Muscle layer of duodenum (tissue), 2 donors: ENCODE measurements at regions not wholly inside any gene's neighbourhood (a gene's known extent, or its start where the extent isn't known, plus 50 kb on each side); places are given as distances from the start of the nearest gene placed in this dataset.

Experiments used
- H3K27ac ChIP-seq: one replicate; pipeline ENCODE4 v1.7.0; 2013; ENCODE audit warnings: mild to moderate bottlenecking, low read length
- H3K27me3 ChIP-seq: one replicate; pipeline ENCODE4 v1.7.0; 2013; ENCODE audit warnings: low read depth, mild to moderate bottlenecking, control low read depth, low read length
- H3K36me3 ChIP-seq, 2 donors: one replicate each; pipeline ENCODE4 v1.7.0; 2013; ENCODE audit warnings: low read length in 2 of 2, control low read depth in 1 of 2, mild to moderate bottlenecking in 1 of 2; ENCODE audit not compliant: insufficient read depth in 2 of 2, control insufficient read depth in 1 of 2
- H3K4me1 ChIP-seq, 2 donors: one replicate each; pipeline ENCODE4 v1.7.0; 2013; ENCODE audit warnings: low read length in 2 of 2, mild to moderate bottlenecking in 2 of 2, control low read depth in 1 of 2, moderate library complexity in 1 of 2; ENCODE audit not compliant: insufficient read depth in 2 of 2, control insufficient read depth in 1 of 2
- H3K4me3 ChIP-seq, 2 donors: one replicate each; pipeline ENCODE4 v1.7.0; 2013; ENCODE audit warnings: low read length in 2 of 2, low read depth in 1 of 2, mild to moderate bottlenecking in 1 of 2
- H3K9me3 ChIP-seq, 2 donors: one replicate each; pipeline ENCODE4 v1.7.0; 2013; ENCODE audit warnings: low read length in 2 of 2, control low read depth in 1 of 2, mild to moderate bottlenecking in 1 of 2; ENCODE audit not compliant: control insufficient read depth in 1 of 2
- donor health status: healthy.

GRCh38 chr12:84537666-84538065, 374.9 kb downstream of the SLC6A15 start:
- no peaks in the 10 kb centered on the region for H3K36me3 ChIP-seq
- no peak overlapping the region for H3K27ac ChIP-seq
- H3K4me1 ChIP-seq, result no peaks in the 10 kb centered on the region

GRCh38 chr12:84512751-84513150, 399.8 kb downstream of the SLC6A15 start:
- H3K4me3 ChIP-seq, result no peak overlapping the region
- no peaks in the 10 kb centered on the region for H3K27me3 ChIP-seq
- H3K36me3 ChIP-seq, result no peaks in the 10 kb centered on the region
- no peaks in the 10 kb centered on the region for H3K9me3 ChIP-seq
- H3K27ac ChIP-seq, result no peak overlapping the region
- H3K4me1 ChIP-seq, result peaks cover 0 to 16% of the 10 kb centered on the region in 2 donors

More at GRCh38 chr12:84537666-84538065, 374.9 kb downstream of the SLC6A15 start:
- H3K9me3 ChIP-seq, result no peaks in the 10 kb centered on the region
- no peaks in the 10 kb centered on the region for H3K27me3 ChIP-seq
- no peak overlapping the region for H3K4me3 ChIP-seq

- Histone ChIP-seq H3K27me3 (no peaks in the 10 kb centered on the region), H3K4me1 (peaks cover 0 to 21% of the 10 kb centered on the region in 2 donors), H3K4me3 (no peak overlapping the region), H3K27ac (no peak overlapping the region), H3K9me3 (no peaks in the 10 kb centered on the region), H3K36me3 (no peaks in the 10 kb centered on the region)
Measured at GRCh38 chr12:84508851-84509260, 403.7 kb downstream of the SLC6A15 start.

GRCh38 chr12:84507956-84508850, 404.4 kb downstream of the SLC6A15 start:
- Histone ChIP-seq H3K4me3 (no peak overlapping the region), H3K9me3 (no peaks in the 10 kb centered on the region), H3K4me1 (peaks cover 0 to 21% of the 10 kb centered on the region in 2 donors), H3K27me3 (no peaks in the 10 kb centered on the region), H3K27ac (no peak overlapping the region), H3K36me3 (no peaks in the 10 kb centered on the region)

GRCh38 chr12:84506282-84506681, 406.3 kb downstream of the SLC6A15 start:
- Histone ChIP-seq H3K27ac (no peak overlapping the region), H3K9me3 (no peaks in the 10 kb centered on the region), H3K4me3 (no peak overlapping the region), H3K4me1 (peaks cover 0 to 21% of the 10 kb centered on the region in 2 donors), H3K27me3 (no peaks in the 10 kb centered on the region), H3K36me3 (no peaks in the 10 kb centered on the region)

- Histone ChIP-seq H3K27ac (no peak overlapping the region), H3K9me3 (no peaks in the 10 kb centered on the region), H3K27me3 (no peaks in the 10 kb centered on the region), H3K36me3 (no peaks in the 10 kb centered on the region), H3K4me1 (peaks cover 0 to 9% of the 10 kb centered on the region in 2 donors), H3K4me3 (no peak overlapping the region)
Measured at GRCh38 chr12:84502907-84503787, 409.5 kb downstream of the SLC6A15 start.

- H3K9me3 ChIP-seq, result no peaks in the 10 kb centered on the region
- H3K4me3 ChIP-seq, result no peak overlapping the region
- H3K27me3 ChIP-seq, result no peaks in the 10 kb centered on the region
- H3K4me1 ChIP-seq, result peaks cover 0 to under 1% of the 10 kb centered on the region in 2 donors
- no peak overlapping the region for H3K27ac ChIP-seq
- H3K36me3 ChIP-seq, result no peaks in the 10 kb centered on the region
Measured at GRCh38 chr12:84502180-84502860, 410.3 kb downstream of the SLC6A15 start.

GRCh38 chr12:84497819-84498218, 414.8 kb downstream of the SLC6A15 start:
- Histone ChIP-seq H3K9me3 (no peaks in the 10 kb centered on the region), H3K27ac (no peak overlapping the region), H3K4me3 (no peak overlapping the region), H3K4me1 (no peaks in the 10 kb centered on the region), H3K36me3 (no peaks in the 10 kb centered on the region), H3K27me3 (no peaks in the 10 kb centered on the region)

- H3K27me3 ChIP-seq, result no peaks in the 10 kb centered on the region
- H3K27ac ChIP-seq, result no peak overlapping the region
- H3K4me1 ChIP-seq, result no peaks in the 10 kb centered on the region
Measured at GRCh38 chr12:84495711-84496110, 416.9 kb downstream of the SLC6A15 start.

GRCh38 chr12:84492351-84492883, 420.2 kb downstream of the SLC6A15 start:
- Histone ChIP-seq H3K4me1 (no peaks in the 10 kb centered on the region), H3K27me3 (no peaks in the 10 kb centered on the region), H3K9me3 (no peaks in the 10 kb centered on the region)

More at GRCh38 chr12:84495711-84496110, 416.9 kb downstream of the SLC6A15 start:
- no peak overlapping the region for H3K4me3 ChIP-seq
- H3K9me3 ChIP-seq, result no peaks in the 10 kb centered on the region
- no peaks in the 10 kb centered on the region for H3K36me3 ChIP-seq

More at GRCh38 chr12:84492351-84492883, 420.2 kb downstream of the SLC6A15 start:
- no peaks in the 10 kb centered on the region for H3K36me3 ChIP-seq
- no peak overlapping the region for H3K27ac ChIP-seq
- H3K4me3 ChIP-seq, result no peak overlapping the region
